GM12878 (cell line): ENCODE measurements at regions not wholly inside any gene's neighbourhood (a gene's known extent, or its start where the extent isn't known, plus 50 kb on each side); places are given as distances from the start of the nearest gene placed in this dataset.
A peak's percentile ranks its signal among the peaks of the same experiment; 100 is the strongest.

Experiments used
- ATAC-seq: fragments of 200-7000 bp; cut with Tn5 transposase; 3 replicates; pipeline ENCODE4 v1.9.1; 2020; ENCODE audit warnings: mild to moderate bottlenecking, moderate library complexity
- BruUV-seq: library from RNA; stranded (reverse); fragments of 400-500 nt; replicated peaks from 2 replicates; lab custom pipeline; 2021; lab: Mats Ljungman, UMichigan
- CTCF ChIA-PET: fragments of 300-600 bp; sonication (Branson Sonifier 250); formaldehyde crosslinking; extraction: SDS; loops from one replicate; lab custom pipeline; 2021; ENCODE audit warnings: inconsistent platforms; lab: Yijun Ruan, JAX
- POLR2A ChIA-PET: fragments of 350-600 bp; formaldehyde crosslinking; extraction: SDS; loops from one replicate; lab custom pipeline; 2021; ENCODE audit warnings: inconsistent platforms; lab: Charles Lee
- RAD21 ChIA-PET: fragments of 300-600 bp; sonication (Branson Sonifier 250); formaldehyde crosslinking; loops from one replicate; lab custom pipeline; 2023; ENCODE audit warnings: antibody characterized with exemption; ENCODE audit not compliant: unreplicated experiment; lab: Charles Lee
- SMC1A ChIA-PET: fragments of 300-600 bp; sonication (Branson Sonifier 250); formaldehyde crosslinking; loops from one replicate; lab custom pipeline; 2023; ENCODE audit not compliant: unreplicated experiment, uncharacterized antibody; lab: Charles Lee
- DNase-seq: peaks from one replicate; pipeline ENCODE4 v3.0.0-alpha.2; 2011; ENCODE audit warnings: low read depth, low spot score
- FAIRE-seq: peaks from 3 replicates; lab custom pipeline; 2011; peaks lifted over from hg19 to GRCh38; lab: Jason Lieb, UNC
- H2AFZ ChIP-seq: 2 replicates; pipeline ENCODE4 v1.6.0; 2011; ENCODE audit warnings: low read depth, low read length, control low read depth; ENCODE audit not compliant: control insufficient read depth
- H3K27ac ChIP-seq: 2 replicates; pipeline ENCODE4 v1.5.1; 2011; ENCODE audit warnings: control low read depth; ENCODE audit not compliant: control insufficient read depth, insufficient read depth
- H3K27me3 ChIP-seq, 2 experiments: replicated peaks in 1 of 2; 2 replicates each; pipeline versions ENCODE4 v1.6.0 to v1.6.1; 2011; ENCODE audit warnings: low read length in 1 of 2; ENCODE audit not compliant: control insufficient read depth in 2 of 2, insufficient read depth in 2 of 2
- H3K36me3 ChIP-seq, 2 experiments: 2 replicates each; pipeline ENCODE4 v1.5.1; 2011; ENCODE audit warnings: low read length in 1 of 2; ENCODE audit not compliant: control insufficient read depth in 2 of 2, insufficient read depth in 2 of 2
- H3K4me1 ChIP-seq: 2 replicates; pipeline ENCODE4 v1.6.1; 2011; ENCODE audit warnings: mild to moderate bottlenecking, low read length, moderate library complexity, mixed read lengths; ENCODE audit not compliant: control insufficient read depth, insufficient read depth
- H3K4me2 ChIP-seq: 2 replicates; pipeline ENCODE4 v1.6.0; 2011; ENCODE audit warnings: control low read depth; ENCODE audit not compliant: control insufficient read depth, insufficient read depth
- H3K4me3 ChIP-seq: fragments of 200-600 bp; sonication (generic); 2 replicates; pipeline ENCODE4 v1.5.1; 2016
- H3K79me2 ChIP-seq: 2 replicates; pipeline ENCODE4 v1.6.0; 2011; ENCODE audit warnings: low read length; ENCODE audit not compliant: control insufficient read depth, insufficient read depth
- H3K9ac ChIP-seq: 2 replicates; pipeline ENCODE4 v1.8.0; 2011; ENCODE audit warnings: low read length, control low read depth, mixed read lengths; ENCODE audit not compliant: control insufficient read depth, insufficient read depth
- H3K9me3 ChIP-seq: replicated peaks from 3 replicates; pipeline ENCODE4 v1.5.1; 2011; ENCODE audit warnings: mild to moderate bottlenecking, low read length; ENCODE audit not compliant: control insufficient read depth, insufficient read depth
- H4K20me1 ChIP-seq: 2 replicates; pipeline ENCODE4 v1.6.0; 2011; ENCODE audit not compliant: control insufficient read depth, insufficient read depth
- BMI1 ChIP-seq: fragments of 450-650 bp; IDR thresholded peaks from 2 replicates; pipeline ENCODE4 v1.6.1; 2016; ENCODE audit warnings: mild to moderate bottlenecking, moderate library complexity, borderline replicate concordance
- HCFC1 ChIP-seq: fragments of 150-350 bp; IDR thresholded peaks from 2 replicates; pipeline ENCODE4 v1.6.1; 2014; ENCODE audit warnings: low read length
- HDGF ChIP-seq: fragments of 450-650 bp; IDR thresholded peaks from 2 replicates; pipeline ENCODE4 v1.6.1; 2016; ENCODE audit warnings: antibody characterized with exemption
- NFYB ChIP-seq: IDR thresholded peaks from 2 replicates; pipeline ENCODE4 v1.6.1; 2011; ENCODE audit warnings: low read depth, mild to moderate bottlenecking, low read length, improper control_type of control experiment, moderate library complexity; ENCODE audit not compliant: insufficient read depth
- NKRF ChIP-seq: fragments of 450-650 bp; conservative IDR thresholded peaks from 2 replicates; pipeline ENCODE4 v1.6.1; 2017; ENCODE audit warnings: mild to moderate bottlenecking, moderate library complexity
- PKNOX1 ChIP-seq: fragments of 450-650 bp; IDR thresholded peaks from 2 replicates; pipeline ENCODE4 v1.6.1; 2016; ENCODE audit warnings: mild to moderate bottlenecking
- SPI1 ChIP-seq: IDR thresholded peaks from 2 replicates; pipeline ENCODE4 v1.6.1; 2011; ENCODE audit warnings: low read depth, mild to moderate bottlenecking, low read length, moderate library complexity, borderline replicate concordance; ENCODE audit not compliant: insufficient read depth
- ZNF274 ChIP-seq: IDR thresholded peaks from one replicate; pipeline ENCODE4 v1.8.0; 2011; ENCODE audit not compliant: insufficient read length, insufficient read depth
- WGBS: methylation state at CpG from one replicate; pipeline ENCODE4 v1.1.6; 2016; ENCODE audit warnings: low lambda C conversion rate; ENCODE audit not compliant: insufficient replicate concordance, insufficient coverage; ENCODE audit errors: missing lambda C conversion rate; 5-methylcytosine and 5-hydroxymethylcytosine counted together
- in situ Hi-C: fragments of 300-500 bp; cut with MboI; formaldehyde crosslinking; loops from 9 replicates; pipeline ENCODE4 v1.14.3; 2018; ENCODE audit warnings: mixed read lengths
- intact Hi-C: fragments of 100-400 bp; cut with micrococcal nuclease; formaldehyde crosslinking; loops from one replicate; pipeline ENCODE4 v1.14.2; 2022; ENCODE audit not compliant: unreplicated experiment

DNA sequence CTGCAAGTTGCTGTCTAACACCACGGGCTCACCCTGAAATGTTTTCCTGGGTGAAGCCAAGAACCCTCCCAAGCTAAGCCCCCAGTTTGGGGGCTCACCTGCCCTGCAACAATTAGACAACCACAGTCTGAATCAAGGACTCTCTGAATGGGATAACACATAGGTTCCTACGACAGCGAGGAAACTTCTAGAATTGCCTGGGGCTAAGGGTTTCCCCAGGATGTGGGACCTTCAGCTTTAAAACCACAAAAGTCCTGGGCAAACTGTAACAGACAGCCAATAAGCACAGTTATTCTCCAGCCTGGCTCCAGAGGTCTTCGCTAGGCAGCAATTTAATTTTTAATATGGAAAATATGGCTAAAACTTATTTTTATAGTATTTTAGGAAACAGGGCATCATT, 162.6 kb downstream of the PRKX start:
- intact Hi-C loops (no loop called here), in situ Hi-C loops (no loop called here)
- FAIRE-seq (no peak), DNase-seq (no peak), ATAC-seq (no peak)
- no peaks in the 10 kb centered on the region for H3K36me3 ChIP-seq
- no peak overlapping the region for H3K27ac ChIP-seq
- no peak overlapping the region for H3K4me2 ChIP-seq
- 26% methylated on average over 4 of the region's 4 CpGs for WGBS
- SMC1A ChIA-PET, result no interaction called here
- H3K9me3 ChIP-seq, result no peaks in the 10 kb centered on the region
- H3K4me1 ChIP-seq, result no peaks in the 10 kb centered on the region
- no TSS peak for BruUV-seq
- H3K4me3 ChIP-seq, result no peak overlapping the region
- no peak overlapping the region for H2AFZ ChIP-seq
- no peaks in the 10 kb centered on the region for H3K27me3 ChIP-seq
- no peaks in the 10 kb centered on the region for H4K20me1 ChIP-seq
- POLR2A ChIA-PET, result no interaction called here
- CTCF ChIA-PET, result no interaction called here
- H3K9ac ChIP-seq, result no peak overlapping the region
- no peaks in the 10 kb centered on the region for H3K79me2 ChIP-seq
- TF ChIP-seq HDGF (no peak), ZNF274 (no peak), NFYB (no peak)
- RAD21 ChIA-PET, result no interaction called here

GRCh38 chrX:3550160-3550751, 163.2 kb downstream of the PRKX start:
- ATAC-seq, result no peak
- CTCF ChIA-PET, result interaction anchor here (0.6 kb wide), 1 partner anchor 68 kb away, joined by 4 read pairs; no protein-coding TSS in a partner anchor
- H3K9me3 ChIP-seq, result no peaks in the 10 kb centered on the region
- no peak overlapping the region for H3K9ac ChIP-seq
- no peaks in the 10 kb centered on the region for H3K36me3 ChIP-seq
- H3K79me2 ChIP-seq, result no peaks in the 10 kb centered on the region
- RAD21 ChIA-PET, result no interaction called here
- H3K4me2 ChIP-seq, result no peak overlapping the region
- SMC1A ChIA-PET, result no interaction called here
- no peaks in the 10 kb centered on the region for H3K4me1 ChIP-seq
- peak; percentile 54; the same call in 1 of the 2 replicates for TF ChIP-seq SPI1
- TF ChIP-seq BMI1, result peak; percentile 71
- TF ChIP-seq HCFC1, result no peak
- TF ChIP-seq PKNOX1, result peak; percentile 42; the same call in 1 of the 2 replicates
- no peak for TF ChIP-seq NKRF
- no peak overlapping the region for H3K4me3 ChIP-seq
- no peaks in the 10 kb centered on the region for H3K27me3 ChIP-seq
- no peaks in the 10 kb centered on the region for H4K20me1 ChIP-seq
- POLR2A ChIA-PET, result no interaction called here
- in situ Hi-C loops (no loop called here), intact Hi-C loops (no loop called here)
- DNase-seq, result no peak
- no TSS peak for BruUV-seq
- H2AFZ ChIP-seq, result no peak overlapping the region
- no peak for FAIRE-seq
- H3K27ac ChIP-seq, result no peak overlapping the region
- 54% methylated on average over 8 of the region's 8 CpGs for WGBS
